ENCODE measurements at regions not wholly inside any gene's neighbourhood (a gene's known extent, or its start where the extent isn't known, plus 50 kb on each side); places are given as distances from the start of the nearest gene placed in this dataset.

GRCh38 chr4:174096999-174097398 lies 186.5 kb downstream of the FBXO8 start:
- H2AFZ ChIP-seq (ENCODE audit: low read depth, low read length), result no peak overlapping the region
- no peak for FAIRE-seq
- Mint-ChIP-seq H3K36me3 (ENCODE audit: low read depth, unreplicated experiment) (no peaks in the 10 kb centered on the region), H3K27me3 (ENCODE audit: low read depth, unreplicated experiment) (peaks cover 2% of the 10 kb centered on the region), H3K27ac (ENCODE audit: unreplicated experiment) (no peak overlapping the region), H3K4me1 (ENCODE audit: low read depth, unreplicated experiment) (no peaks in the 10 kb centered on the region), H3K9me3 (ENCODE audit: unreplicated experiment) (no peaks in the 10 kb centered on the region), H3K4me3 (ENCODE audit: unreplicated experiment) (no peak overlapping the region)
- H3K4me1 ChIP-seq (ENCODE audit: insufficient read depth, low read length), result no peaks in the 10 kb centered on the region
- H3K27ac ChIP-seq (ENCODE audit: low read depth, low read length), result no peak overlapping the region
- no peaks in the 10 kb centered on the region for H3K79me2 ChIP-seq (ENCODE audit: insufficient read depth, low read length)
- no peak for DNase-seq (ENCODE audit: low read depth)
- H3K9ac ChIP-seq (ENCODE audit: low read length), result no peak overlapping the region
- H3K9me3 ChIP-seq (ENCODE audit: insufficient read depth, low read depth, low read length), result no peaks in the 10 kb centered on the region
- no peaks in the 10 kb centered on the region for H3K36me3 ChIP-seq (ENCODE audit: insufficient read depth, low read length)
- H3K4me3 ChIP-seq (ENCODE audit: insufficient read depth, low read depth, low read length), result no peak overlapping the region
- no peak overlapping the region for H3K4me2 ChIP-seq (ENCODE audit: low read length)
- H3K27me3 ChIP-seq (ENCODE audit: insufficient read depth, low read length), result no peaks in the 10 kb centered on the region
- TF ChIP-seq CTCF (IDR thresholded peaks at IDR 0.05; ENCODE audit: insufficient read depth, low read depth, low read length), result no peak
- no peaks in the 10 kb centered on the region for H4K20me1 ChIP-seq (ENCODE audit: insufficient read depth, low read length)

- Mint-ChIP-seq H3K27ac (ENCODE audit: unreplicated experiment) (no peak overlapping the region), H3K27me3 (ENCODE audit: low read depth, unreplicated experiment) (peaks cover 2% of the 10 kb centered on the region), H3K4me1 (ENCODE audit: low read depth, unreplicated experiment) (no peaks in the 10 kb centered on the region), H3K9me3 (ENCODE audit: unreplicated experiment) (no peaks in the 10 kb centered on the region), H3K4me3 (ENCODE audit: unreplicated experiment) (no peak overlapping the region), H3K36me3 (ENCODE audit: low read depth, unreplicated experiment) (no peaks in the 10 kb centered on the region)
- no peaks in the 10 kb centered on the region for H3K4me1 ChIP-seq (ENCODE audit: insufficient read depth, low read length)
- no peaks in the 10 kb centered on the region for H3K27me3 ChIP-seq (ENCODE audit: insufficient read depth, low read length)
- no peaks in the 10 kb centered on the region for H3K36me3 ChIP-seq (ENCODE audit: insufficient read depth, low read length)
- H3K9ac ChIP-seq (ENCODE audit: low read length), result no peak overlapping the region
- DNase-seq (ENCODE audit: low read depth) (no peak), FAIRE-seq (no peak)
- H4K20me1 ChIP-seq (ENCODE audit: insufficient read depth, low read length), result no peaks in the 10 kb centered on the region
- no peaks in the 10 kb centered on the region for H3K9me3 ChIP-seq (ENCODE audit: insufficient read depth, low read depth, low read length)
- no peaks in the 10 kb centered on the region for H3K79me2 ChIP-seq (ENCODE audit: insufficient read depth, low read length)
- no peak overlapping the region for H2AFZ ChIP-seq (ENCODE audit: low read depth, low read length)
- H3K4me3 ChIP-seq (ENCODE audit: insufficient read depth, low read depth, low read length), result no peak overlapping the region
- no peak overlapping the region for H3K4me2 ChIP-seq (ENCODE audit: low read length)
- no peak overlapping the region for H3K27ac ChIP-seq (ENCODE audit: low read depth, low read length)
- TF ChIP-seq CTCF (IDR thresholded peaks at IDR 0.05; ENCODE audit: insufficient read depth, low read depth, low read length) (no peak), EZH2 (IDR thresholded peaks at IDR 0.05; ENCODE audit: insufficient read depth, low read length) (no peak)
Observed at GRCh38 chr4:174096456-174096855, 187.0 kb downstream of the FBXO8 start.

- FAIRE-seq (no peak), DNase-seq (ENCODE audit: low read depth) (no peak)
- Mint-ChIP-seq H3K4me3 (ENCODE audit: unreplicated experiment) (no peak overlapping the region), H3K9me3 (ENCODE audit: unreplicated experiment) (no peaks in the 10 kb centered on the region), H3K27me3 (ENCODE audit: low read depth, unreplicated experiment) (no peaks in the 10 kb centered on the region), H3K27ac (ENCODE audit: unreplicated experiment) (no peak overlapping the region), H3K4me1 (ENCODE audit: low read depth, unreplicated experiment) (no peaks in the 10 kb centered on the region), H3K36me3 (ENCODE audit: low read depth, unreplicated experiment) (no peaks in the 10 kb centered on the region)
- Histone ChIP-seq H3K4me1 (ENCODE audit: insufficient read depth, low read length) (no peaks in the 10 kb centered on the region), H2AFZ (ENCODE audit: low read depth, low read length) (no peak overlapping the region), H3K79me2 (ENCODE audit: insufficient read depth, low read length) (no peaks in the 10 kb centered on the region), H3K27me3 (ENCODE audit: insufficient read depth, low read length) (no peaks in the 10 kb centered on the region), H3K9ac (ENCODE audit: low read length) (no peak overlapping the region), H4K20me1 (ENCODE audit: insufficient read depth, low read length) (no peaks in the 10 kb centered on the region), H3K4me3 (ENCODE audit: insufficient read depth, low read depth, low read length) (no peak overlapping the region), H3K4me2 (ENCODE audit: low read length) (no peak overlapping the region), H3K9me3 (ENCODE audit: insufficient read depth, low read depth, low read length) (no peaks in the 10 kb centered on the region), H3K27ac (ENCODE audit: low read depth, low read length) (no peak overlapping the region), H3K36me3 (ENCODE audit: insufficient read depth, low read length) (no peaks in the 10 kb centered on the region)
- TF ChIP-seq EZH2 (IDR thresholded peaks at IDR 0.05; ENCODE audit: insufficient read depth, low read length) (no peak), CTCF (IDR thresholded peaks at IDR 0.05; ENCODE audit: insufficient read depth, low read depth, low read length) (no peak)
Observed at GRCh38 chr4:174091130-174091529, 192.3 kb downstream of the FBXO8 start.
